ENCODE measurements at regions not wholly inside any gene's neighbourhood (a gene's known extent, or its start where the extent isn't known, plus 50 kb on each side); places are given as distances from the start of the nearest gene placed in this dataset.
"Not testable (repeated sequence)": the region's sequence is repeated elsewhere in the genome, so short reads cannot be mapped to it uniquely, and the experiment has no call there.

GRCh38 chr3:176009256-176009655 is 1150.1 kb downstream of the NAALADL2 start:
- DNase-seq (ENCODE audit: low read depth in 4 of 4, low spot score in 3 of 4) = no peak

- DNase-seq (ENCODE audit: low read depth in 4 of 4, low spot score in 3 of 4) = no peak
Measured at GRCh38 chr3:176005564-176005963, 1146.4 kb downstream of the NAALADL2 start.

GRCh38 chr3:175989161-175989560 is 1130.0 kb downstream of the NAALADL2 start:
- DNase-seq (ENCODE audit: low read depth in 4 of 4, low spot score in 3 of 4) = no peak

- no peak for DNase-seq (ENCODE audit: low read depth in 4 of 4, low spot score in 3 of 4)
Measured at GRCh38 chr3:175988401-175988800, 1129.3 kb downstream of the NAALADL2 start.

- no peak for DNase-seq (ENCODE audit: low read depth in 4 of 4, low spot score in 3 of 4)
Measured at GRCh38 chr3:175985781-175986180, 1126.6 kb downstream of the NAALADL2 start.

GRCh38 chr3:175983379-175983778 is 1124.2 kb downstream of the NAALADL2 start:
- no peak for DNase-seq (ENCODE audit: low read depth in 4 of 4, low spot score in 3 of 4)

GRCh38 chr3:175980486-175981090 is 1121.5 kb downstream of the NAALADL2 start:
- no peak for DNase-seq (ENCODE audit: low read depth in 4 of 4, low spot score in 3 of 4)

- no peak for DNase-seq (ENCODE audit: low read depth in 4 of 4, low spot score in 3 of 4)
Measured at GRCh38 chr3:175977968-175978752, 1119.0 kb downstream of the NAALADL2 start.

GRCh38 chr3:175969456-175969855 is 1110.3 kb downstream of the NAALADL2 start:
- DNase-seq (ENCODE audit: low read depth in 4 of 4, low spot score in 3 of 4) = no peak

- no peak for DNase-seq (ENCODE audit: low read depth in 4 of 4, low spot score in 3 of 4)
Measured at GRCh38 chr3:175965036-175965435, 1105.9 kb downstream of the NAALADL2 start.

GRCh38 chr3:175957427-175957826 is 1098.3 kb downstream of the NAALADL2 start:
- DNase-seq (ENCODE audit: low read depth in 4 of 4, low spot score in 3 of 4) = no peak

GRCh38 chr3:175956964-175957363 is 1097.8 kb downstream of the NAALADL2 start:
- DNase-seq (ENCODE audit: low read depth in 4 of 4, low spot score in 3 of 4) = no peak

- no peak for DNase-seq (ENCODE audit: low read depth in 4 of 4, low spot score in 3 of 4)
Measured at GRCh38 chr3:175951047-175951694, 1092.0 kb downstream of the NAALADL2 start.

GRCh38 chr3:175948041-175948440 is 1088.9 kb downstream of the NAALADL2 start:
- no peak for DNase-seq (ENCODE audit: low read depth in 4 of 4, low spot score in 3 of 4)

GRCh38 chr3:175941352-175941751 is 1082.2 kb downstream of the NAALADL2 start:
- no peak for DNase-seq (ENCODE audit: low read depth in 4 of 4, low spot score in 3 of 4)

- DNase-seq (ENCODE audit: low read depth in 4 of 4, low spot score in 3 of 4) = no peak
Measured at GRCh38 chr3:175940881-175941280, 1081.7 kb downstream of the NAALADL2 start.

GRCh38 chr3:175940243-175940642 is 1081.1 kb downstream of the NAALADL2 start:
- DNase-seq (ENCODE audit: low read depth in 4 of 4, low spot score in 3 of 4) = no peak

- not testable (repeated sequence) for DNase-seq (ENCODE audit: low read depth in 4 of 4, low spot score in 3 of 4)
Measured at GRCh38 chr3:175937367-175937766, 1078.2 kb downstream of the NAALADL2 start.

- DNase-seq (ENCODE audit: low read depth in 4 of 4, low spot score in 3 of 4) = no peak
Measured at GRCh38 chr3:175932586-175932985, 1073.5 kb downstream of the NAALADL2 start.

GRCh38 chr3:175919133-175919532 is 1060.0 kb downstream of the NAALADL2 start:
- DNase-seq (ENCODE audit: low read depth in 4 of 4, low spot score in 3 of 4) = no peak

- no peak for DNase-seq (ENCODE audit: low read depth in 4 of 4, low spot score in 3 of 4)
Measured at GRCh38 chr3:175916191-175916934, 1057.2 kb downstream of the NAALADL2 start.

All from right renal pelvis (tissue), 4 donors.